ENCODE measurements at regions not wholly inside any gene's neighbourhood (a gene's known extent, or its start where the extent isn't known, plus 50 kb on each side); places are given as distances from the start of the nearest gene placed in this dataset.

GRCh38 chr18:37673671-37674070 is 108.1 kb upstream of the CELF4 start:
- TF ChIP-seq POLR2A (IDR thresholded peaks at IDR 0.05) (no peak), CTCF (IDR thresholded peaks at IDR 0.05) (no peak)

Measured in testis (tissue), 2 donors.